ENCODE measurements at regions not wholly inside any gene's neighbourhood (a gene's known extent, or its start where the extent isn't known, plus 50 kb on each side); places are given as distances from the start of the nearest gene placed in this dataset.

GRCh38 chr2:237198164-237198855 lies 112.6 kb downstream of the COPS8 start:
- H3K4me3 ChIP-seq (ENCODE audit: low read depth in 1 of 2, low read length in 2 of 2), result no peak overlapping the region
- no peaks in the 10 kb centered on the region for H3K36me3 ChIP-seq (ENCODE audit: control insufficient read depth in 1 of 2, insufficient read depth in 2 of 2, low read length in 2 of 2)
- peak overlapping the region; percentile 46 for H3K27ac ChIP-seq (ENCODE audit: low read length)
- H3K9me3 ChIP-seq (ENCODE audit: control insufficient read depth in 1 of 2, low read length in 2 of 2), result no peaks in the 10 kb centered on the region
- peaks cover 12 to 26% of the 10 kb centered on the region in 2 donors for H3K4me1 ChIP-seq (ENCODE audit: control insufficient read depth in 1 of 2, insufficient read depth in 2 of 2, low read length in 2 of 2)
- no peaks in the 10 kb centered on the region for H3K27me3 ChIP-seq (ENCODE audit: low read depth, low read length)

GRCh38 chr2:237199082-237199481 lies 113.4 kb downstream of the COPS8 start:
- no peaks in the 10 kb centered on the region for H3K27me3 ChIP-seq (ENCODE audit: low read depth, low read length)
- no peak overlapping the region for H3K4me3 ChIP-seq (ENCODE audit: low read depth in 1 of 2, low read length in 2 of 2)
- H3K36me3 ChIP-seq (ENCODE audit: control insufficient read depth in 1 of 2, insufficient read depth in 2 of 2, low read length in 2 of 2), result no peaks in the 10 kb centered on the region
- H3K27ac ChIP-seq (ENCODE audit: low read length), result peak overlapping the region; percentile 46
- H3K9me3 ChIP-seq (ENCODE audit: control insufficient read depth in 1 of 2, low read length in 2 of 2), result no peaks in the 10 kb centered on the region
- H3K4me1 ChIP-seq (ENCODE audit: control insufficient read depth in 1 of 2, insufficient read depth in 2 of 2, low read length in 2 of 2), result peaks cover 12 to 26% of the 10 kb centered on the region in 2 donors

- peaks cover 12 to 26% of the 10 kb centered on the region in 2 donors for H3K4me1 ChIP-seq (ENCODE audit: control insufficient read depth in 1 of 2, insufficient read depth in 2 of 2, low read length in 2 of 2)
- H3K27me3 ChIP-seq (ENCODE audit: low read depth, low read length), result no peaks in the 10 kb centered on the region
- H3K4me3 ChIP-seq (ENCODE audit: low read depth in 1 of 2, low read length in 2 of 2), result no peak overlapping the region
- H3K9me3 ChIP-seq (ENCODE audit: control insufficient read depth in 1 of 2, low read length in 2 of 2), result no peaks in the 10 kb centered on the region
- no peaks in the 10 kb centered on the region for H3K36me3 ChIP-seq (ENCODE audit: control insufficient read depth in 1 of 2, insufficient read depth in 2 of 2, low read length in 2 of 2)
- no peak overlapping the region for H3K27ac ChIP-seq (ENCODE audit: low read length)
These were observed 113.9 kb downstream of the COPS8 start for GRCh38 chr2:237199577-237199976.

GRCh38 chr2:237200462-237200861 lies 114.8 kb downstream of the COPS8 start:
- H3K9me3 ChIP-seq (ENCODE audit: control insufficient read depth in 1 of 2, low read length in 2 of 2), result no peaks in the 10 kb centered on the region
- no peak overlapping the region for H3K27ac ChIP-seq (ENCODE audit: low read length)
- H3K27me3 ChIP-seq (ENCODE audit: low read depth, low read length), result no peaks in the 10 kb centered on the region
- no peak overlapping the region for H3K4me3 ChIP-seq (ENCODE audit: low read depth in 1 of 2, low read length in 2 of 2)
- H3K4me1 ChIP-seq (ENCODE audit: control insufficient read depth in 1 of 2, insufficient read depth in 2 of 2, low read length in 2 of 2), result peaks cover 12 to 18% of the 10 kb centered on the region in 2 donors
- no peaks in the 10 kb centered on the region for H3K36me3 ChIP-seq (ENCODE audit: control insufficient read depth in 1 of 2, insufficient read depth in 2 of 2, low read length in 2 of 2)

- H3K27me3 ChIP-seq (ENCODE audit: low read depth, low read length), result no peaks in the 10 kb centered on the region
These were observed 116.0 kb downstream of the COPS8 start for GRCh38 chr2:237201461-237202287.

GRCh38 chr2:237202288-237203030 lies 116.8 kb downstream of the COPS8 start:
- Histone ChIP-seq H3K9me3 (ENCODE audit: control insufficient read depth in 1 of 2, low read length in 2 of 2) (no peaks in the 10 kb centered on the region), H3K27ac (ENCODE audit: low read length) (peak overlapping the region; percentile 27), H3K27me3 (ENCODE audit: low read depth, low read length) (no peaks in the 10 kb centered on the region), H3K36me3 (ENCODE audit: control insufficient read depth in 1 of 2, insufficient read depth in 2 of 2, low read length in 2 of 2) (no peaks in the 10 kb centered on the region), H3K4me3 (ENCODE audit: low read depth in 1 of 2, low read length in 2 of 2) (no peak overlapping the region), H3K4me1 (ENCODE audit: control insufficient read depth in 1 of 2, insufficient read depth in 2 of 2, low read length in 2 of 2) (peaks cover 0 to 15% of the 10 kb centered on the region in 2 donors)

More at GRCh38 chr2:237201461-237202287, 116.0 kb downstream of the COPS8 start:
- no peak overlapping the region for H3K4me3 ChIP-seq (ENCODE audit: low read depth in 1 of 2, low read length in 2 of 2)
- no peaks in the 10 kb centered on the region for H3K36me3 ChIP-seq (ENCODE audit: control insufficient read depth in 1 of 2, insufficient read depth in 2 of 2, low read length in 2 of 2)
- no peak overlapping the region for H3K27ac ChIP-seq (ENCODE audit: low read length)
- no peaks in the 10 kb centered on the region for H3K9me3 ChIP-seq (ENCODE audit: control insufficient read depth in 1 of 2, low read length in 2 of 2)
- H3K4me1 ChIP-seq (ENCODE audit: control insufficient read depth in 1 of 2, insufficient read depth in 2 of 2, low read length in 2 of 2), result peaks cover 7 to 9% of the 10 kb centered on the region in 2 donors

GRCh38 chr2:237205043-237205541 lies 119.4 kb downstream of the COPS8 start:
- H3K4me3 ChIP-seq (ENCODE audit: low read depth in 1 of 2, low read length in 2 of 2), result no peak overlapping the region
- H3K4me1 ChIP-seq (ENCODE audit: control insufficient read depth in 1 of 2, insufficient read depth in 2 of 2, low read length in 2 of 2), result peaks cover 14 to 22% of the 10 kb centered on the region in 2 donors
- no peaks in the 10 kb centered on the region for H3K27me3 ChIP-seq (ENCODE audit: low read depth, low read length)
- H3K36me3 ChIP-seq (ENCODE audit: control insufficient read depth in 1 of 2, insufficient read depth in 2 of 2, low read length in 2 of 2), result no peaks in the 10 kb centered on the region
- H3K27ac ChIP-seq (ENCODE audit: low read length), result no peak overlapping the region
- H3K9me3 ChIP-seq (ENCODE audit: control insufficient read depth in 1 of 2, low read length in 2 of 2), result no peaks in the 10 kb centered on the region

- Histone ChIP-seq H3K4me1 (ENCODE audit: control insufficient read depth in 1 of 2, insufficient read depth in 2 of 2, low read length in 2 of 2) (peaks cover 14 to 22% of the 10 kb centered on the region in 2 donors), H3K4me3 (ENCODE audit: low read depth in 1 of 2, low read length in 2 of 2) (no peak overlapping the region), H3K36me3 (ENCODE audit: control insufficient read depth in 1 of 2, insufficient read depth in 2 of 2, low read length in 2 of 2) (no peaks in the 10 kb centered on the region), H3K27ac (ENCODE audit: low read length) (no peak overlapping the region), H3K27me3 (ENCODE audit: low read depth, low read length) (no peaks in the 10 kb centered on the region), H3K9me3 (ENCODE audit: control insufficient read depth in 1 of 2, low read length in 2 of 2) (no peaks in the 10 kb centered on the region)
These were observed 119.9 kb downstream of the COPS8 start for GRCh38 chr2:237205561-237205971.

- no peaks in the 10 kb centered on the region for H3K36me3 ChIP-seq (ENCODE audit: control insufficient read depth in 1 of 2, insufficient read depth in 2 of 2, low read length in 2 of 2)
- no peaks in the 10 kb centered on the region for H3K9me3 ChIP-seq (ENCODE audit: control insufficient read depth in 1 of 2, low read length in 2 of 2)
- H3K4me3 ChIP-seq (ENCODE audit: low read depth in 1 of 2, low read length in 2 of 2), result no peak overlapping the region
- peak overlapping the region; percentile 50 for H3K27ac ChIP-seq (ENCODE audit: low read length)
- peaks cover 14 to 22% of the 10 kb centered on the region in 2 donors for H3K4me1 ChIP-seq (ENCODE audit: control insufficient read depth in 1 of 2, insufficient read depth in 2 of 2, low read length in 2 of 2)
- no peaks in the 10 kb centered on the region for H3K27me3 ChIP-seq (ENCODE audit: low read depth, low read length)
These were observed 122.0 kb downstream of the COPS8 start for GRCh38 chr2:237207646-237208045.

- Histone ChIP-seq H3K36me3 (ENCODE audit: control insufficient read depth in 1 of 2, insufficient read depth in 2 of 2, low read length in 2 of 2) (no peaks in the 10 kb centered on the region), H3K27ac (ENCODE audit: low read length) (no peak overlapping the region), H3K4me3 (ENCODE audit: low read depth in 1 of 2, low read length in 2 of 2) (no peak overlapping the region), H3K9me3 (ENCODE audit: control insufficient read depth in 1 of 2, low read length in 2 of 2) (no peaks in the 10 kb centered on the region), H3K27me3 (ENCODE audit: low read depth, low read length) (no peaks in the 10 kb centered on the region), H3K4me1 (ENCODE audit: control insufficient read depth in 1 of 2, insufficient read depth in 2 of 2, low read length in 2 of 2) (peaks cover 14 to 26% of the 10 kb centered on the region in 2 donors)
These were observed 122.9 kb downstream of the COPS8 start for GRCh38 chr2:237208373-237209260.

Data from muscle layer of duodenum (tissue), 2 donors.